ENCODE measurements at regions not wholly inside any gene's neighbourhood (a gene's known extent, or its start where the extent isn't known, plus 50 kb on each side); places are given as distances from the start of the nearest gene placed in this dataset.

DNA sequence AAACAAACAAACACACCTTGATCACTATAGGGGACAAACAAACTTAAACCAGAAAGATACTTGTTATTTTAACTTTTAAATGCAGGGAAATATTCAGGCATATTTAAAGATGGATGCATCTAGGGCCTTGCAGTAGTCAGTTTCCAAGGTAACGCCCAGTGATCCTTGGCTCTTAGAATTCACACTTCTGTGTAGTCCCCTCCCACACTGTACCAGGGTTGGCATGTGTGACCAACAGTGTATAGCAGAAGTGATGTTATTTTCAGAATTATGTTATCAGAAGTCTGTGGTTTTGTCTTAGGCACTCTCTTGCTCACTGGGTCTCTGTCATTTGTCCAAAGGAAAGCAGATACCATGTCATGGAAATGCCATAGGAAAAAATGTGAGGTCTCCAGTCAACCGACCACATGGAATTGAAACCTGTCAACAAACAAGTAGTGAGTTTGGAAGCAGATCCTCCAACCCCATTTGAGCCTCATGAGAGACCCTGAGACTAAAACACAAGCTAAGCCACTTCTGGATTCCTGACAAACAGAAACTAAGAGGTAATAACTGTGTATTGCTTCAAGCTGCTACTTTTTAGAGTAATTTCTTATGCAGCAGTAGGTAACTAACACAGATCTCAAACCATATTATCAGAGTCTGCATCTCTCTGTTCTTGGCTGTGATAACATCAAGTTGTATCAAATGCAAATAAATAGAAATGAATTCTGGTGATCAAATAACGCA is 670.3 kb downstream of the KCTD8 start:
- DNase-seq (ENCODE audit: low read depth): no peak

DNA sequence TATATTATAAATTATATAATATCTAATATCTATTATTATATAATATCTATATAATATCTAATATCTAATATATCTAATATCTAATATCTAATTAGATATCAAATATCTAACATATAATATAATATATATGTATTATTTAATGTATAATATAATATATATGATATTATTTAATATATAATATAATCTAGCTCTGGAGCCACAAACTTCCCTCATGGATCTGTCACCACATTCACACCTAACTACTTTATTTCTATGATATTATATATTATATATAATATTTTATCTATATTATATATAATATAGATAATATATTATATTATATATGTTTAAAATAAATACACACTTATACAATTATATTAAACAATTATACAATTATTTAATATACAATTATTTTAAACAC is 667.5 kb downstream of the KCTD8 start:
- DNase-seq (ENCODE audit: low read depth): no peak

DNA sequence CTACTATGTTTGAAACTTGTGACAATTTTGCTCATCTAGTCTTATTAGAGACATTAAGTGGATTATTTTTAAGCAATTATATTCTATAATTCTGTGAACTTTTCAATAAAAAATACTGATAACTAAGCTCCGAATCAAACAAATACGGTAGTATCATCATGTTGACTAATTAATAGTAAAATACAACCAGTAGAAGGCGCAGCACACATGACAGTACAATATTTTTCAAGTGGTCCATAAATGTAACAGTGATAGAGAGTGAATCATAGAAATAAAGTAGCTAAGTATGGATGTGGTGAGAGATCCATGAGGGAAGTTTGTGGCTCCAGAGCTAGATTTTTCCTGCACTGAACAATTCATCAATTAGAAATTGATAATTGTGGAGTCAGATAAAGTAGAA is 666.2 kb downstream of the KCTD8 start:
- no peak for DNase-seq (ENCODE audit: low read depth)

DNA sequence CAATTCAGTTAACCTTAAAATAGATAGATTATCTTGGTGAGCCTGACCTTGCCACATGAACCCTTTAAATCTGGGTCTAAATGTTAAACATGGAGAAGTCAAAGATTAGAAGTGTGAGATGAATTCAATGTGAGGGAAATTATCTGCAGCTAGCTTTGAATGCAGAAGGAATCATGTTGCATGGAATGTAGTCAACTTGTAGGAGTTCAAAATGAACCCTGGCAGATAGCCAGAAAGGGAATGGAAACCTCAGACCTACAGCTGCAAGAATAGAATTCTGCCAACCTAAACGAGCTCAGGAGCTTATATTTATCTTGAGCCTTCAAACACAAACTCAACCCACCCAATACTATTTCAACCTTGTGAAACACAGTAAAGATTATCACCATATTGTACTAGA is 632.5 kb downstream of the KCTD8 start:
- DNase-seq (ENCODE audit: low read depth): no peak

DNA sequence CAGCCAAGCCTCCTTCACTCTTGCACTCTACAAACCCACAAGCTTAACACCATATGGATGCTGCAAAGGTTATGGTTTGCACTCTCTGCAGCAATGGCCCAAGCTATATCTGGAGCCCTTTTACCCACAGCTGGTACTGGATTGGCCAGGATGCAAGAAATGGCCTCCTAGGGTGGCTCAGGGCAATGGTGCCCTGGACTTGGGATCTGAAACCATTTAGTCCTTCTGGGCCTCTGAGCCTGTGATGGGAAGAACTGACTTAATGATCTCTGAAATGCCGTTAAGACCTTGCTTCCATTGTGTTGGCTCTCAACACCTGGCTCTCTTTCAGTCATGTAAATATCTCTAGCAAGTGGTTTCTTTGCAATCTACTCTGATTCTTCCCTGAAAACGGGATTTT is 626.0 kb downstream of the KCTD8 start:
- no peak for DNase-seq (ENCODE audit: low read depth)

DNA sequence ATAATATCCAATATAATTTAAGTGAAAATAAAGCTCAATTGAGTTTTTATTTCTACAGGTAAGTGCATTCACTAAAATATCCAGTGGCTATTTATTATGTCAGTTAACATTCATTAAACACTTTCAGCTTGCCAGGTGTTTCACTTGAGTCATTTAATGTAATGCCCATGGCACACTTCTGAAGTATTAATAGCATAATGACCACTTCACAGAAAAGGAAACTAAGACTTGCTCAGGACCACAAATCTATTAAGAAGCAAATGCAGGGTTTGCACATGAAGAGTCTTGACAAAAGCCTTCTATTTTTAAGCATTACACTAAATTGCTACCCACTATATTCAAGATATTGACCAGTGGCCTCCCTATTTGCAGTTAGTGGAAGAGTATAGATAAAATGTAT is 612.7 kb downstream of the KCTD8 start:
- DNase-seq (ENCODE audit: low read depth): no peak

DNA sequence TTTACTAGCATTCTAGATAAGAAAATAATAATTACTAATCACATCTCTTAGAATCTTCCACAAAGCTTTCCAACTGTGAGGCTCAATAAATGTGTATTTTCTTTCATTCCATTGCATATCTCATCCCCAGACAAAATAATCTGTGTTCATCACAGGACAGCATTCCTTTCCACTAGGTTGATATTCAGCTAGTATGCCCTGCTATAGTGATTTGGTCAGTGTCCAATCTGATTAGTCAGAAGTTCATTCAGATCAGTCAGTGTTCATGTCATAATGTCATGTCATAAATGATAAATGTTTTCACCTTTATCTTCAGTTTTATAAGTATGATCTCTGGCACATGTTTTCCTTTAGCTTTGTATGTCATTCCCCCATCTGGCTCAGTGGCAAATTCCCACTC is 611.4 kb downstream of the KCTD8 start:
- peak; percentile 5 for DNase-seq (ENCODE audit: low read depth)

DNA sequence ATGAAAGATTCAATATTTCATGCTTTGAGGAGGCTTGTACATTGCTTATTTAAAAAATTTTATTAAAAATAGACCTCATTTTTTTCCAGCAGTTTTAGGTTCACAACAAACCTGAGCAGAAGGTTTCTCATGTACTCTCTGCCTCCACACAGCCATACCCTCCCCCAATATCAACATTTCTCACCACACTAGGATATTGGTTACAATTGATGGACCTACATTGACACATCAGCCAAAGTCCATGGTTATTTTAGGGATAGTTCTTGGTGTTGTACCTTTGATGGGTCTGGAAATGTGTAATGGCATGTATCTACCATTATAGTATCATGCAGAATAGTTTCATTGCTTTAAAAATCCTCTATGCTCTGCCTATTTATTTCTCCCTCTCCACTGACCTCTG is 611.0 kb downstream of the KCTD8 start:
- DNase-seq (ENCODE audit: low read depth): no peak

DNA sequence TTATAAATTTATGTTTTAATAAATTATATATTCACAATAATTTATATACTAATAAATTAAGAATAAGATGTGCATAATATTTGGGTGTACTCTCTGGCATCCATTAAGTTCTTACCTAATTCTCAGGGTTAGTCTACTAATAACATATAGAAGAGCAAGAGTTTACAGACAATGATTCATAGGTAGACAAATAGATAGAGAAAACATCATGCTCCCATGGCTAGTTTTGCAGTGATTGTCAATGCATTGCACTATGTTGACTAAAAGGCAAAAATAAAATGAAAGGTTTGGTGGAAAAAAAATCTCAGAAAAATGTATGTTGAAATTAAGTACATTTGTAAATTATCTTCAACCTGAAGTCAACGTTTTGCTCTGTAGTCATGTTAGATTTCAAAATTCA is 606.0 kb downstream of the KCTD8 start:
- DNase-seq (ENCODE audit: low read depth): no peak

DNA sequence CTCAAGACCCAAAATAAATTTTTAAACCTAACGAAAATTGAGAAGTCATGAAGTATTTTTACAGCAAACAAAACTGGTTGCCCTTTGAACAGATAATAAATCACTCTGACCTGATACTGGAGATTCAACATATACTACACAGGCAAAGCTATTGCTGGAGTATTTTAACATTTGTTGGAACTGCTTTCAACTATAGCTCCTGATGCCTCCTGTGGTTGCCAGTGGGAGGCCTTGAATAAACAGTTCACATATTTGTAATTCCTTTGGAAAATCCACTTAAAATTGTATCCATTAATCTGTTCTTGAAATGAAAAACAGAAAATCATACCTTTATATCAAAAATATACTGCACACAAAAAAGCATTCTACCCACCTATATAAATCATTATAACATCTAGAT is 605.1 kb downstream of the KCTD8 start:
- peak; percentile 3 for DNase-seq (ENCODE audit: low read depth)

DNA sequence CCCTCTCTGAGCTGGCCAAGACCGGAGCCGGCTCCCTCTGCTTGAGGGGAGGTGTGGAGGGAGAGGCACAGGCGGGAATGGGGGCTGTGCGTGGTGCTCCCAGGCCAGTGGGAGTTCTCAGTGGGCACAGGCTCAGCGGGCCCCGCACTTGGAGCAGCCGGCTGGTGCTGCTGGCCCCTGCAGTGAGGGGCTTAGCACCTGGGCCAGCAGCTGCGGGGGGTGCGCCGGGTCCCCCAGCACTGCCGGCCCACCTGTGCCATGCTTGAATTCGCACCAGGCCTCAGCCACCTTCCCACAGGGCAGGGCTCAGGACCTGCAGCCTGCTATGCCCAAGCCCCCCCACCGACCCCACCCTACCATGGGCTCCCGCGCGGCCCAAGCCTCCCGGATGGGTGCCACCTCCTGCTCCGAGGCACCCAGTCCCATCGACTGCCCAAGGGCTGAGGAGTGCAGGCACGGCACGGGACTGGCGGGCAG is 602.5 kb downstream of the KCTD8 start:
- no peak for DNase-seq (ENCODE audit: low read depth)

DNA sequence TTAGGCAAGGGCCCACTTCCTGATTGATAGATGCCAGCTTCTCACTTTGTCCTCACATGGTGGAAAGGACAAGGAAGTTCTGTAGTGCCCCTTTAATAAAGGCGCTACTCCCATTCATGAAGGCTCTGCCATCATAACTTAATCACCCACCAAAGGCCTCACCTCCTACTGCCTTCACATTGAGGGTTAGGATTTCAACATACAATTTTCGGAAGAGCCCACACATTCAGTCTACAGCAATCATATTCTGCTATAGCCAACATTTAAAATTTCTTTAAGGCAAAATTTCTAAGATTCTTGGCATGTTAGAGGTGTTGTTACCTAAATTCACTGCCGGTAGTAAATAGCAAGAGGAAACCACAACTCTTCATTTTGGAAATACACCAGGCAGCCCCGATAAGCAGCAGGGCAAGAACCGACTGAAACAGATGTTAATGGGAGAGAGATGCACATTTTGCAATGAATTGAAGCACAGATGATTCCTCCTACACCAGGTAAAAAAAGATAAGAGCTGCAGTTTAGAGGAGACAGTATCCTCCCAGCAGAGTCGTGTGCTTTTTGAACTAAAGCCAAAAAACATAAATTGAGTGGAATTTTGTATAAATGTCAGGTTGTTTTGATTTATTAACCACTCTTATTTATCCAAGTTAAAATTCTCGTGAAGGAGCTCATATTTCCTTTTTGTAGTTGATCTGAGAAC is 594.9 kb downstream of the KCTD8 start:
- DNase-seq (ENCODE audit: low read depth): no peak

DNA sequence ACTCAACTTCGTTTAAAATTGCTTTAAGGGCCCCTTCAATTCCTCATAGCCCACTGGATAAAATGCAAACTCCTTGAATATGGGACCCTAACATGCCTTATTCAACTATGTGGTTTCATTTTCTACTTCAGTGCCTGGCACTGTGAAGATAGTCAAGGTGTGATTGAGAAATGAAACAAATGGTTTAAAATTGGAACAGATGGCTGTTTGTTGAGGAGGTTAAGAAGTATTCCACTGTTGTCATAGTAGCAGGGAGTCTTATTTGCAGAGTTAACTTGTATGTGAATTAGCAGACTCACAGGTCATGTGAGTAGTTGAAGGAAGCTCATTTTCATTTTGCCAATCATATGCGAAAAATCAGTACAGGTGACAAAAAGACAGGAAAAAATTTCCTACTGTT is 593.3 kb downstream of the KCTD8 start:
- DNase-seq (ENCODE audit: low read depth): no peak

DNA sequence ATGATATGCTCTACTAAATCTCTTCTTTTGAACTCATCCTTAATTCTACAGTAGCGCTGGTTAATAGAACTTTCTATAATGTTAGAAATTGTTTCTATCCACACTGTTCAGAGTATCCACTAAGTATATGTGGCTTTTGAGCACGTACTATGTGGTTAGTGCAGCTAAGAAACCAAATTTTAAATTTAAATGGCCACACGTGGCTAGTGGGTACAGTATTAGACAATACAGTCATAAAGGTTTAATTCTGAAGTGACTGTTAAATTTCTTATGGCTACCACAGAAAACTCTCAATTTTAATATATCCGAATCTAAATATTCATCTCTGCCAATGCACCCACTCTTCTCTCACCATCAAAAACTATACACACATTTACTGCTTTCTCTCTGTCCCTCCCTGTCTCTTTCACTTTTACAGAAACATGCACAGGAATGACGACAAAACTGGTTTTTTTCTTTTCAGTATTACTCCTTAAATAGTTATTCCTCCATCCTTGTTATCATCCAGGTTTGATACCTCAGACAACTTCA is 583.9 kb downstream of the KCTD8 start:
- DNase-seq (ENCODE audit: low read depth): no peak

DNA sequence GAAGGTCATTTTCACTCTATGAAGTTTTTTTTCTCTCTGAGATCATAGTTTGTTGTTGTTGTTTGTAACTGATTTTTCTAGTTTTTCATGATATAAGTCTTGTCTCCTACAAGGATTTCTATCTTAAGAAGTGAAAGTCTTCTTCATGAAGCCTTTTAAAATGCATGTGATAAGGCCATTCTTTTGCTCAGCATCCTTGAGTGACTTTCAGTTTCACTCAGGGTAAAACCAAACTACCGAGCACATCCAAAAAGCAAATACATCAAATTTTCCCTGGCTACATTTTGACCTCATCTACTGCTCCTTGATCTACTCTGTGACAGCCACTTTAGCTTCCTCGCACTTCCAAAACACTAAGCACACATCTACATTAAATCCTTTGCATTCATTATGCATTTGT is 580.7 kb downstream of the KCTD8 start:
- no peak for DNase-seq (ENCODE audit: low read depth)

DNA sequence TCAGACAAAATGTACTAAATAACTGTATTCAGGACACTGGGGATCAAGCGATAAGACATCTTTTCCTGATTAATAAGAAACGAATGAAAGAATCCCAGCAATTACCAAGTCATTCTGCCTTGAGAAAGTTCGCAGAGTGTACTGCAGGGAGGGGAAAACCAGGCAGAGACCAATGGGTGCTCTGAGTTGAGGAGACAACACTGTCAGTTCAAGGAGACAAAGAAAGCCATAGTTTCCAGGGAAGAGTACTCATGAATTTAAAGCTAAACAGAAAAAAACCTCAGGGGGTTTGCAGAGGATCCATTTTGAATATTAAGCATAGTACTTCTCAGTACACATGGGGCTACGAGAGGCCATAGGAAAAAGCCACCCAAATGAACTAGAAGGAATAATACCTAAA is 573.0 kb downstream of the KCTD8 start:
- no peak for DNase-seq (ENCODE audit: low read depth)

DNA sequence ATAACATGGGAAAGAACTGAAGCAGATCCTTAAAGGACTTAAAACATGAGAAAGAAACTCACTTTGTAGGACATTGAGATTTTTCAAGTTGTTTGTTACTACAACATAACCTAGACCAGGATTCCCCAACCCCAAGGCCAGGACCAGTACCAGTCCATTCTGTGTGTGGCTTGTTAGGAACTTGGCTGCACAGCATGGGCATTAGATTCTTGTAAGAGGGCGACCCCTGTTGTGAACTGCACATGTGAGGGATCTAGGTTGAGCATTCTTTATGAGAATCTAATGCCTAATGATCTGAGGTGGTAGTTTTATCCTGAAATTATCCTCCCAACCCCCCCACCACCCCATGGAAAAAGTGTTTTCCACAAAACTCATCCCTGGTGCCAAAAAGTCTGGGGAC is 566.1 kb downstream of the KCTD8 start:
- DNase-seq (ENCODE audit: low read depth): no peak

DNA sequence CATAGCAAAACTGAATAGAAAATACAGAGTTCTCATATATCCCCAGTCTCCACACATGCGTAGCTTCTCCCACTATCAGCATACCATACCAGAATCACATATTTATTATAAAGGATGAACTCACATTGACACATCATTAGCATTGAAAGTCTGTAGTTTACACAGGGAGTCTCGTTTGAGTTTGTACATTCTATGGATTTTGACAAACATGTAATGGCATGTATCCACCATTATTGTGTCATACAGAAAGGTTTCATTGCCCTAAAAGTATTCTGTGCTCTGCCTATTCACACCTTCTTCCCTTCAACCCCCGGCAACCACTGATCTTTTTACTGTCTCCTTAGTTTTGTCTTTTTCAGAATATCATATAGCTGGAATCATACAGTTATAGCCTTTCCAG is 562.4 kb downstream of the KCTD8 start:
- DNase-seq (ENCODE audit: low read depth): no peak

DNA sequence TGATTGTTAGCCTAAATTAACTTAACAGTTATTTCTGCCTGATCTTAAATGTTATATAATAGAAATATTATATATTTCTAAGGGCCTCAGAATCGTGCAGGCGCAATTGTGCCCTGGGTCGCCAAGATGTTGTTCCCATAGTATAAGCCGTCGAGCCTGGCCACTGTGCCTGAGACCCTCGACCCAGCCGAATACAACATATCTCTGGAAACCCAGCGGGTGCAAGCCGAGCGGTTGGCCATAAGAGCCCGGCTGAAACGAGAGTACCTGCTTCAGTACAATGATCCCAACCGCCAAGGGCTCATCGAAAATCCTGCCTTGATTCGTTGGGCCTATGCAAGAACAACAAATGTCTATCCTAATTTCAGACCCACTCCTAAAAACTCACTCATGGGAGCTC is 549.8 kb downstream of the KCTD8 start:
- DNase-seq (ENCODE audit: low read depth): no peak

DNA sequence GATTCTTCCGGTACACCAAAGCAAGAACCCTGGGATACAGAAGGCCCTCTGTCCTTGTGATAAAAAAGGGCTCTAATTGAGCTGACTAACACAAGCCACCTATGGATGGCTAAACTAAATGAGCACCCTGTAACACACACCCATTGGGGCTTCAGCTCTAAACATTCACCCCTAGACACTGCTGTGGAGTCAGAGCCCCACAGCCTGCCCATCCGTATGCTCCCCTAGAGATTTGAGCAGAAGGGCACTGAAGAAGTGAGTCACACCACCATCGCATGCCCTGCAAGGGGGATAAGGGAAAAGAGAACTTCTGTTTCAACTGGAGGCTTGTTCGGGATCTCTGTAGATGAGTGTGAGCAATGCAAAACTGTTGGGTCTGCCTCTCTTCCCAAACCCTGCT is 545.2 kb downstream of the KCTD8 start:
- DNase-seq (ENCODE audit: low read depth): no peak

DNA sequence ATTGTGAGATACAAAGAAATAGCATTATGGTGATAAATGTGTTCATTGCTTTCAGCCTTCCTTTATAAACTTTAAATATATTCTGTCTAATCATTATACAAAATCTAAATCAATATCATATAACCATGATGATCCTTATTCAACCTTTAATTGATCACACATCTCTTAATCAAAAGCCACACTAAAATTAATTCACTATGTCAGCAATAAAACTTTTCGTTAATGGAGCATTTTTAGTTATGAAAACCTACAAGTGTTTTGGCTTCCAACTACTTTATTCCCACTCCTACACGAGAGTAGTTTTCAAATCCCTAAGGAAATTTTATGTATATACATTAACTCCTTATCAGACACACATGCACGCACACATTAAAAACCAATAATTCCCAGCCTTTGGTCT is 530.2 kb downstream of the KCTD8 start:
- no peak for DNase-seq (ENCODE audit: low read depth)

DNA sequence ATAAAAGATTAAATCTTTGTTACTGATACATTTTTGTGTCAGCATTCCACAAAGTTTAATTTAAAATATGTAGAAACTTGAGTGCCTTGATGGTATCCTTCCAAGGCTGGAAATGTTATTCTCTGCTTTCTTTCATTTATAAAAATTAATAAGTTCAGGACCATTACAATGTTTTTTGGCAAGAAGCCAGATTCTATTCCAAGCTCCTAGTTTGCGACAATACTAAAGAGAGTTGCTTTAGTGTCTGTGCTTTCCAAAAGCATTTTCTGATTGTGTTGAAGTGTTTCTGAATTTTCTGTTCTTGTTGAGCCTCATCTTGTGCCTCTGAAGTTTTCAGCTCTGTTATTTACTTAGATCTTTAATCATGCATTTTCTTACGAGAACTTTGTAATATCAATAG is 516.2 kb downstream of the KCTD8 start:
- DNase-seq (ENCODE audit: low read depth): no peak

DNA sequence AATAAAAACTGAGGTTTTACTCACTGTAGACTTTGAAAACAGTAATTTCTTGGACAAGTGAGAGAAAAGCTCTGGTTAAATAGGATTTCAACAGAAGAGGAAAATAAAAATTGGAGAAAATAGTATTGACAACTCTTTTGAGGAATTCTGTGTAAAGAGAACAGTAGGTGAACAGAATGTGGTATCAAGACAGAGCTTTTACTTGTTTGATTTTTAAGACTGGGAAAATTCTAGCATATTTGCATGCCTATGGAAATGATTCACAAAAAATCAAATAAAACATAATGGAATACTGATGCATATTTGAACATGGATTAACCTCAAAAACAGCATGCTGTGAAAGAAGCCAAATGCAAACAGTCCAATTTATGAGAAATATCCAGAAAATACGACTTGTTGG is 504.6 kb downstream of the KCTD8 start:
- DNase-seq (ENCODE audit: low read depth): no peak
